CD4-positive, alpha-beta T cell treated with Interleukin-6 at 100 ng/mL for 8 hours (primary cell): ENCODE measurements at regions not wholly inside any gene's neighbourhood (a gene's known extent, or its start where the extent isn't known, plus 50 kb on each side); places are given as distances from the start of the nearest gene placed in this dataset.
"Not testable (repeated sequence)": the region's sequence is repeated elsewhere in the genome, so short reads cannot be mapped to it uniquely, and the experiment has no call there.

Source experiments
- DNase-seq: peaks from one replicate; pipeline ENCODE4 v3.0.0-alpha.2; 2020; ENCODE audit warnings: mixed read lengths, low spot score

DNA sequence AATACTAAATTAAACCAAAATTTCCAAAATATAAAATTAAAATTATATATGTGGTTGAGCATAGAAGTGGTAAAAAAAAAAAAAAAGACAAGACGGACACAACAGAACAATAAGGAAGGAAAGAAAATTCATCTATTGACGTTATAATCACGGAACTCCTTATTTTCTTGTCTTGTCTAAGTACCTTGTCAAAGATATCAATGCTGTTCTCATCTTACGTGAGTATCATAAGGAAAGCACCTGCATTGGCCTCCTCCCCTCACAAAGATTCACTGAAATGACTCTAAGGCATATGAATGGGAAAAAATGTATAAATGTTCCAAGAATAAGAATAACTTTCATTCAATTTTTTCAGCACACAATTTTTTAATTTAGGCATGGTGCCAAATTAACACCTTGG is 135.4 kb downstream of the PPP1R3A start:
- DNase-seq: no peak

DNA sequence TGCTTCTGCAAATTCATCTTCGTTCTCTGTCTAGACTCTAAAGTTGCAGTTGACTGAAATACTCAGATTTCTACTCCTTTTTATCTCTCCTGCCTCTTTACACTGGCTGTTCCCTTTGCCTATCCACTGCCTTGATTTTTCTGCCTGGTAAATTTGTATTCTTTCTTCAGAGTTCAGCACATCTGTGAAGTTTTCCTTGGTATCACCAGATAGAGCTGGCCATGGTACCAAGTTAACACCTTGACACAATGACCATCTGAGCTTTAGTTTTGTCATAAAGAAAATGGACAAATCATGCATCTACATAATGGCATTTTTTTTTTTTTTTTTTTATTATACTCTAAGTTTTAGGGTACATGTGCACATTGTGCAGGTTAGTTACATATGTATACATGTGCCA is 143.0 kb downstream of the PPP1R3A start:
- DNase-seq: no peak

DNA sequence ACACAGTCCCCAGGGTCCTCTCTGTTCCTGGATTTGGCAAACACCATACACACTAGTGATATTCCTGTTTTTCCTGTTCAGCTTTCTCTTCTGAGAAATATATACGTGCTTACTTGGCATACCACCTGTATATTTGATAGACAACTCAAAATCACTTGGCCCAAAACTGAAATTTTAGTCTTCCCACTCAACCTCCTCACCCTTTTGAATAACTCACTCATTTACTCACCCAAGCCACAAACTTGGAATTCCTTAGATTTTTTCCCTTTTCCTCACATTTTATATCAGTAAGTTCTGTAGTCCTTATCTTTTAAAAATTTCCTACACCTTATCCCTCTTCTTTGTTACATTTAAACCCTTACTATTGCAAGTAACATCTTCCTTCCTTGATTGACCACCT is 143.4 kb downstream of the PPP1R3A start:
- no peak for DNase-seq

DNA sequence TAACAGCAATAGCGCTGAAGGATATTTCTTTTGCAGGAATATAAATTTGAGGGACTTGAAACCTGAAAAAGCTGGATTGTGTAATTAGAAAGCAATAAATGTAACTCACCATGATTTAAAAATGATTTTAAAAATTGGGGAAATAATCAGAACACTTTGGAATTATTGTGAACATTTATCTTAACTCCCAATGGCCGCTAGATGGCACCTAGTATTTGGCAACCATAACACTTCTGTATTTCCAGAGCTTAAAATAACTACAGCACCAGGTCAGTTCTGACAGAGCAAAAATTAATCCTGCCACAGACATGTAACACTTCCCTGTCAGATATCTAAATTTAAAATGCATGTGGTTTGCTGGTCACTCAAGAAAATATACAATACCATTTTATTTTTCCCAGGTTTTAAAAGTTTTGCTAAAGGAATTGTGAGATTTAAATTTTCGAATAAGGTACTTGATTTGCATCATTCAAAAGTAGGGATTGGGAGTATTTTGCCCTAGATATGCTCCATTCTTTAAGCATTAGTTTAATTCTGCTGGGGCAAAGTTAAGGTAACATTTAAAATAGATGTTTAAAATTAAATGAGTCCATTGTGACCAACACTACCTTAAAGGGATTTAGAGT is 144.5 kb downstream of the PPP1R3A start:
- DNase-seq: no peak

DNA sequence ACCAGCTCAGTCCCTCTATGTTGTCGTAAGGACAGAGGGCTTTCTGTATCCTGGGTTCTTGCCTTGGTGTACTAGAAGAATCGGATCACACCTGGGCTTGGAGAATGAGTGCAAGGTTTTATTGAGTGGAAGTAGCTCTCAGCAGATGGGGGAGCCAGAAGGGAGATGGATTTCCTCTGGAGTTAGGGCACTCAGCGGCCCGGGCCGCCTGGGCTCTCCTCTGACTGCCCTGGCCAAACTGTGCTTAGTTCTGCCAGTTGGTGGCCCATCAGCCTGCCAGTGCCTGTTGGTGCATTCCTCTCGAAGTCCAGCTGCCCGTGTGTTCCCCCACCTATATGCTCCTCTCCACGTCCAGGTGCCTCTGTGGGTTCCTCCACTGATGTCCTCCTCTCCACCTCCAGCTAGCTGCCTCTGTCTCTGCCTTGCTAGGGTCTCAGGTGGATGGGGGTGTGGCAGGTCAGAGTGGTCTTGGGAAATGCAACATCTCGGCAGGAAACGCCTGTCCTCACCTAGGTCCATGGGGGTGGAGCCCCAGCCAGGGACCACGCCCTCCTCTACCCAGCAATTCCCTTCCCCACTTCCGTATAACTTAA is 148.6 kb downstream of the PPP1R3A start:
- no peak for DNase-seq

DNA sequence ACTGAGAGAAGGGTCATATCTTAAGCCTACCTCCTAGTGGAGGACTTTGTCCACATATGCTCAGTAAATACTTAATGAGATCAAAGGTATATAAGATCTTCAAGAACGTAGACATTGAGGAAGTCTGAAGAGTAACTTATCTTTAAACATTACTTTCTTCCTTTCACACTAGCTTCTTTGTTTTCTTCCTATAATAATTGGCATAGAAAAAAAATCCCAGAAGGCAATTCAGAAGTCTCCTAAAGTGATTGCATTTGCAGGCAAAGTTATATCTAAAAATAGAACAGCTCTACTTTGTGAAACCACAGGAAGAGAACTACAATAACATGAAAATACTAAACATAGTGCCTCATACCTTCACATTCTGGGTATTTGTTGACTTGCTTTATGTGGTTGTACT is 150.4 kb downstream of the PPP1R3A start:
- no peak for DNase-seq

DNA sequence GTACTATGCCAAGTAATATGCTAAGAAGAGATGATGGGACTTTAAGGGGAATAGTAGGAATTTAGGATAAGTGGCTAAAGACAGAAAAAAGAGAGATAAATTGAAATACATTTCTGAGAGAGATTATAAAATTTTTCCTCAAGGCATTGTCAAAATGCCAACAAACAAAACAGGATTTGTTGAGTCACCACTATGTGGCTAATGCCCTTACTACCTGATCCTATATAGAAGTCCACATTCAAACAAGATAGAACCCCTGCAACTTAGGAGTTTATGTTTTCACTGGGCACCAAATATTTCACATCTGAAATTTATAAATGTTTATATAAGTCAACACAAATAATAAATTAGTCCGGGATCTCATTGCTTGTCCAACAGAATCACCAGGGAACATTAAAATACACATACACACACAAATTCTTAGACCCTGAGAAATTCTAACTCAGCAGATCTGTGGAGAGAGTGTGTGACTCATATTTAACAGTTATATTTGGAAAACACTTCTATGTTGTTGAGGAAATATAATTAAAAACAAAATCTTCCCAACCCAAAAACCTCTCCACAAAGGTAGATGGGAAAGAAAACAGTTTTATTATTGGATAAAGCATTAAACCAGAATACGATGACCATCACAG is 154.3 kb downstream of the PPP1R3A start:
- no peak for DNase-seq

DNA sequence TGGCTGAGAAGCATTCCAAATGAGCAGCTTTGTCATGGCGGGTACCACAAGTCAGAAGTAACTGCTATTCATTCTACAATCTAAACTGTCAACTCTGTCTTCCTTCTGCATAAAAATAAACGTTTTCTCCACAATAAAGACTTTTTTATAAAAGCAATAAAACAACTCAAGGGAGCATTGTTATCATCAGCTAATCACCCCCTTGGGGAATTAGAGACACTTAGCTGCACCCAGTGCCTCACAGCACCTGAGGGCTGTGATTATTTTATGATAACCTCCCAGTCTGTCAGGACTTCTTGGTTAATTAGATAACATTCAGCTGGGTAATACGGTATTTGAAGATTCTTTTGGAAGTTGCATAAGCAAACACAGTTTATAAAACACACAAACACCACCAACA is 155.6 kb downstream of the PPP1R3A start:
- DNase-seq: no peak

DNA sequence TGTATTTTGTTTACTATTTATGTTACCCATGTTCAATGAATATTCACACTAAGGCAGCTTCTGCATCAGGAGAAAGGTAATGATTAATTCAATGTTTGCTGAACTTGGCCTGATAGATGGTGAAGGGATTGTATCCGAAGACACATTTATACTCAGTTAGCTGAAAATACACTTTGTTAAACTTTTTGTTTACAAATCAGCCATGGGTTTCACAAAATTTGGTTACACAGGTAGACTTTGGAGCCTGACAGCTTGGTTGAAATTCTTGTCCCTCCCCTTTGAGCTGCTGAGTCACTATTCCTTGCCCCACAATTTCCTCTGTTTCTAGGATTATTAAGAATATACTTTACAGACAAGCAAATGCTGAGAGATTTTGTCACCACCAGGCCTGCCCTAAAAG is 162.6 kb downstream of the PPP1R3A start:
- no peak for DNase-seq

DNA sequence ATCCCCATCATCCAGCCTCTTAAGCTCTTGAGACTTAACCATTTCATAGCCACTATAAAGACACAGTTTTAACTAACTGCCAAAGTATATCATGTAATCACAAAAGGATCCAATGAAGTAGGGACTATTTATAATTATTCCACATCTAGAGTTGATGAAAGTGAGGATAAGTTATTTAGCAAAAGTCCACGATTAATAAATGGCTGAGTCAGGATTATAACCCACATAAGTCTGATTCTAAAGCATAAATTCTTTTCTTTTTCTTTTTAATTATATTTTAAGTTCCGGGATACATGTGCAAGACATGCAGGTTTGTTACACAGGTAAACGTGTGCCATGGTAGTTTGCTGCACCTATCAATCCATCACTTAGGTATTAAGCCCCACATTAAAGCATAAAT is 166.1 kb downstream of the PPP1R3A start:
- no peak for DNase-seq

DNA sequence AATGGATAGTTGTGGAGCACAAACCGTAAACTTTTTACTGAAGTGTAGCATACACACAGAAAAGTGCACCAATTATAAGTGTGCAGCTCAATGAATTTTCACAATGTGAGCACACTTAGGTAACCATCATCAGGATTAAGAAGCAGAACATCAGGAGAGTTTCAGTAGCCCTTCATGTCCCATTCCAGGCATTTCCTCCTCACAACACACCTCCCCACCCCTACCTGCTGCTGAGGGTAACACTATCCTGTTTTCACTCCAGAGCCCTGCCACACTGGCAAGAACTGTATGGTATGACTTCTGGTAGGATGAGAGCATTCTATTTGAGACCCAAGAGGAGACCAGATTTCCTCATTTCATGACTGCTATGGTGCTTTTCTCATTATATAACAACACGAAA is 166.5 kb downstream of the PPP1R3A start:
- no peak for DNase-seq

DNA sequence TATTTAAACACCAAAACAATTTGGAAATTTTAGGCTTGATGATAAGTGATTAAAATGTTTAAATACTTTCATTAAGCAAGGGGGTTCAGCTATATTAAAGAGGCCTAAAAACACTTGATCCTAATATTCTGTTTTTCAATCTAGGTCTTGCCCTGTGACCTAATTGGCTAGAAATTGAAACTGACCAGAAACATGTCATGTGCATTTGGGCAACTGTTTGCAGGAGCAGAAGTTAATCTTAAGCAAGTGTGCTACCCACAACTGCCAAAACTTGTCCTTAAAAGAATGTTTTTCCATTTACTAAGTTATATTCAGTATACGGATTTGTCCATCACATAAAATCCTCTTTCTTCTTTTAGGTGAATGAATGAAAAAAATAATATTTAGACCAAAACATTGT is 167.3 kb downstream of the PPP1R3A start:
- no peak for DNase-seq

DNA sequence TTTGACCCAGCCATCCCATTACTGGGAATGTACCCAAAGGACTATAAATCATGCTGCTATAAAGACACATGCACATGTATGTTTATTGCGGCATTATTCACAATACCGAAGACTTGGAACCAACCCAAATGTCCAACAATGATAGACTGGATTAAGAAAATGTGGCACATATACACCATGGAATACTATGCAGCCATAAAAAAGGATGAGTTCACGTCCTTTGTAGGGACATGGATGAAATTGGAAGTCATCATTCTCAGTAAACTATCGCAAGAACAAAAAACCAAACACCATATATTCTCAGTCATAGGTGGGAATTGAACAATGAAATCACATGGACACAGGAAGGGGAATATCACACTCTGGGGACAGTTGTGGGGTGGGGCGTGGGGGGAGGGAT is 170.4 kb downstream of the PPP1R3A start:
- DNase-seq: not testable (repeated sequence)

DNA sequence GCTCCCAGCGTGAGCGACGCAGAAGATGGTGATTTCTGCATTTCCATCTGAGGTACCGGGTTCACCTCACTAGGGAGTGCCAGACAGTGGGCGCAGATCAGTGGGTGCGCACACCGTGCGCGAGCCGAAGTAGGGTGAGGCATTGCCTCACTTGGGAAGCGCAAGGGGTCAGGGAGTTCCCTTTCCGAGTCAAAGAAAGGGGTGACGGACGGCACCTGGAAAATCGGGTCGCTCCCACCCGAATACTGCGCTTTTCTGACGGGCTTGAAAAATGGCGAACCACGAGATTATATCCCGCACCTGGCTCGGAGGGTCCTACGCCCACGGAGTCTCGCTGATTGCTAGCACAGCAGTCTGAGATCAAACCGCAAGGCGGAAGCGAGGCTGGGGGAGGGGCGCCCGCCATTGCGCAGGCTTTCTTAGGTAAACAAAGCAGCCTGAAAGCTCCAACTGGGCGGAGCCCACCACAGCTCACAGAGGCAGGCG is 175.8 kb downstream of the PPP1R3A start:
- not testable (repeated sequence) for DNase-seq

DNA sequence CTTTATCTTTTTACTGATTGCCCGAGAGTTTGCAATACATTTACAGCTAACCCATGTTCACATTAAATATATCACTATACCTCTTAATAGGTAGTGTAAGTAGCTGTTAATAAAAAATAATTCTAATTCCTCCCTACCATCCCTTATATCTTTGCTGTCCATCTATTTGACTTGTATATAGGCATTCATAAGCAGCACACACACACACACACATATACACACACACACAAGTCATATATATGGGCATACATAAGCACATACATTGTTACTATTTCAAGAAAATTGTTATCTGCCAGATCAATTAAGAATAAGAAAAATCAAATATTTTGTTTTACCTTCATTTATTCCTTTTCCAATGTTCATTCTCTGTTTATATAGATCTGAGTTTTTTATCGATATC is 176.4 kb downstream of the PPP1R3A start:
- no peak for DNase-seq

DNA sequence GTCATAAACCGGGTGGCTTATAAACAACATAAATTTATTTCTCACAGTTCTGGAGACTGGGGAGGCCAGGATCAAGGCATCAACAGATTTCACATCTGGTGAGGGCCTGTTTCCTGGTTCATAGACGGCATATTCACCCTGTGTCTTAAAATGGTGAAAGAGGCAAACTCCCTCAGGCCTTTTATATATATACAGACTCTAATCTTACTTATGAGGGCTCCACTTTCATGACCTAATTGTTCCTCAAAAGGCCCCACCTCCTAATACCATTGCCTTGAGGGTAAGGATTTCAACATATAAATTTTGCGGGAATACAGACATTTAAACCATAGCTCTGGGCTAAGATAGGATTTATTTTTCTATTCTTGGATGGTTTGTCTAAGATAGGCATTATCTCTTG is 187.2 kb downstream of the PPP1R3A start:
- DNase-seq: no peak

DNA sequence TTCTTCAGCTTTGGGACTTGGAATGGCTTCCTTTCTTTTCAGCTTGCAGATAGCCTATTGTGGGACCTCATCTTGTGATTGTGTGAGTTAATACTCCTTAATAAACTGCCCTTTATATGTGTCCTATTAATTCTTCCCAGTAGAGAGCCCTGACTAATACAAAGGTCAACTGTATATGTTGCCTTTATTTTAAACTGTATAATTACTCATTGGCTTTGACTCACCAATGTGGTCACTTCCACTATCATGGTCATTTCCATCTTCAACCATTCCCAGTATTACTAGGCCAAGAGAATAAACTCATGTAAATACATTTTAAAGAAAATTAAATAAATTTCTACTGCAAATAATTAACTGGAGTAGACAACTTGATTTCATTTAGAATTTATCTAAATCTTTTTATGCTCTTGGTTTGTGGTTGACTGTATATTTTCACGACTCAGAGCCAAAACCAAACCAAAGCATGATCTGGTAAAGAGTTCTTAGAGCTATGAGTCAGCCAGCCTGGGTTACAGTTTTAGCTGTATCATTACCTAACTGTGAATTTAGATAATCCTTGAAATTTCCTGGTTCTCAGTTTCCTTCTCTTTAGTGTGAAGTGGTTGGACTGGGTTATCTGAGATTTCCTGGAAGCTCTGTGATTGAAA is 188.4 kb downstream of the PPP1R3A start:
- no peak for DNase-seq

DNA sequence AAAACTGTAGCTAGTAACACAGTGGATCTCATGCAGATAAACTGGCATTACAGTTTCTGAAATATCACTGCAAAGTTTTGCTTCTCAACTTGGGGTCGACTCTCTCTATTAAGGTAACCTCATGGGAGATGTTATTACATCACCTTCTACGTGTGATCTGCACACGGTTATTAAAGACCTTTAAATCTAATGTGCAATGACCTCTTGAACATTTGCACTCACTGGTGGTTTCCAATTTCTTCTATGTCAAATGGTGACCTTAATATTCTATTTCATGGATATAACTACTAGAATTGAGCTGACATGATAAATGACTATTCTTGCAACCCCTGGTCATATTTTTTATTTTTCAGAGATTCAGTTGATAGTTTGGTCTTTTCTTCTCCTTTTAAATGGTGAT is 191.3 kb downstream of the PPP1R3A start:
- no peak for DNase-seq

DNA sequence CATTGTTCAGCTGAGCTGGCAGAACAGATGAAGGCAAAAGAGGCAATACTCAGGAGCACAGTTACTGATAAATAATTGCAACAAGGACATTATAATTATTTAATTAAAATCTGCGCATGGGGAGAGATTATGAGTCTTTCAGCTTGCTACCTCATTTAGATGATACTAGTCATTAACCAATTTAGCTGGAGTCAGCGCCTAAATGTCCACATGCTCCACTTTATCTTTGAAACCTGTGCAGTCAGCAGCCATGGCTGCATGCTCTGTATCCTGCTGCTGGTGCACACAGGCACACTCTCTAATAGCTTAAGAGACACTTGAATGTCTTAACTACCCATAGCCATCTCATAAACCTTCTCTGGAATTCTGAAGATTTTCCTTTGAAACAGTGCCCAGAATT is 196.8 kb downstream of the PPP1R3A start:
- no peak for DNase-seq

DNA sequence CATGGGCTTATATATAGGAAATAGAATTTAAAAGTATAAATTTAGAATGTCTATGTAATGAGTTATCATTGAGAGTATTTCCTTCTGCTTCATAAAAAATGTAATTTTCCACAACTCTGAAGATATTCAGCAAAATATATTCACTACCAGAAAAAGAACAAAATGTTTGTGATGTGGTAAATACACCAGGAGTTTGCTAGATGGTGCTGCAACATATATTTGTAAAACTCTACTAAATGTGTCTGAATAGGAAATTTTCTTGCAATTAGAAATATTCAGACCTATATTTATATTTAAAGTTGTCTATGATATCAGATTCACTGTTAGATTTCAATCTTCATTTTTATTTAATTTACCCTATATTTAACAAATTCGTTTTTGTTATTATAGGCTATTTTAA is 201.1 kb downstream of the PPP1R3A start:
- DNase-seq: no peak

DNA sequence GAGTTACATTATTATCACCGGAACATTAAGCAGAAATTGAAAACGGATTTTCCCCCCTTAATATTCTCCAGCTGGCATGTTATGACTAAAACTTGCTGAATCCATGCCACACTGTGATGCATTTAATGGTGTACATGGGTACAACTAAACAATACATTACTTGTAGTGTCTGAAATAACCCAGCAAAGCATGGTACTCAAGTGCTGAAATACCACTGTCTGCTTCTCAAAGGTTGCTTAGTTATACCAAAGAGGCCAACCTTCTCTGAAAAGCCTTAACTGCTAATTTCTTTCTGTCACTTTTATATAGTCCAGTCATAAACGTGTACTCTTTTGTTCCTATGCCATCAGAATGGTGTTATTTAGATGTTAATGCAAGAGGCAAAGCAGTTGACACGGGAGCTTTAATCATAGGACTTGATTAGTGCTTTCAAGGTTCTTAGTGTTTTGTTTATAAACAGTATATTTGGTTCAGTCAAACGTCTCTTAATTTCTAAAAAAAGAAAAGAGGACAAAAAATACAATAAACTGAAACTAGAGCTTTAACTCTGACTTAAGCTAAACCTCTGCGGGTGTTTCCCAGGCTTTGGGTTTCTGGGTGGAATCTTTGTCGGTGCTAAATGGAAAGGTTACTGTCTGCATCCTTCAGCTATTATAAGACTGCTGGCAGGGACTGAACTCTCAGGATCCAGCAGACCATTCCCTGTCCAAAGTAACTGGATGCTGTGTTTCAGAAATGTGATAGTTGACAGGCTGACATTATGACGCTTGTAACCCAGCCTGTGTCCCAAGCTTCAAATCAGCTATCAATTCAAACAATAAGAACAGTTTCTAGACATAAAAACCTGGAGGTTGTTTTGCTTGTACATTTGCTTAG is 202.6 kb downstream of the PPP1R3A start:
- no peak for DNase-seq

DNA sequence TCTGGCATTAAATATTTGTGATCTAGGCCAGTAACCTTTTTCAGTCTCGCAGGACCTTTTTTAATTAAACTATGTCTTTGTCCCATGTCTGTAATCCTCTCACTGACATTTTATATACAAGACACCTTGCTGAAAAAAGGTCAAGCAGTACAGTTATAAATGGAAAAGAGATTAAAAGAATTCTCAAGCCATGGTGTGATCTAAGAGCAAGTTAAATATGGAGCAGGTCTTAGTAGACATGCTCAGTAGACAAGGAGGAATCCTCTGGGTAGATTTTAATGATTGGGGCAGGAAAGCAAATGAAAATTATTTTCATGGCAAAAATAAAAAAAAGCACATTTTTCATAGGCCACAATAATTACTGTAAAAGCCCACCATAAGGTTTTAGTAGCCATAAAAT is 203.5 kb downstream of the PPP1R3A start:
- DNase-seq: no peak
